GM12878 (cell line): ENCODE measurements at regions not wholly inside any gene's neighbourhood (a gene's known extent, or its start where the extent isn't known, plus 50 kb on each side); places are given as distances from the start of the nearest gene placed in this dataset.
A peak's percentile ranks its signal among the peaks of the same experiment; 100 is the strongest.

Experiments
- ATF2 ChIP-seq: IDR thresholded peaks from 2 replicates; pipeline ENCODE4 v1.6.1; 2012; ENCODE audit warnings: low read length, inconsistent platforms
- BMI1 ChIP-seq: fragments of 450-650 bp; IDR thresholded peaks from 2 replicates; pipeline ENCODE4 v1.6.1; 2016; ENCODE audit warnings: mild to moderate bottlenecking, moderate library complexity, borderline replicate concordance
- CBFB ChIP-seq: IDR thresholded peaks from 2 replicates; pipeline ENCODE4 v1.6.1; 2016; ENCODE audit warnings: antibody characterized with exemption, low read depth
- EED ChIP-seq: sonication (generic); IDR thresholded peaks from 2 replicates; pipeline ENCODE4 v1.6.1; 2016; ENCODE audit warnings: antibody characterized with exemption, low read depth
- HCFC1 ChIP-seq: fragments of 150-350 bp; IDR thresholded peaks from 2 replicates; pipeline ENCODE4 v1.6.1; 2014; ENCODE audit warnings: low read length
- HDAC6 ChIP-seq: fragments of 200-600 bp; sonication (generic); IDR thresholded peaks from one replicate; pipeline ENCODE4 v1.8.0; 2017; ENCODE audit warnings: antibody characterized with exemption; ENCODE audit not compliant: unreplicated experiment
- HSF1 ChIP-seq: fragments of 150-350 bp; IDR thresholded peaks from 2 replicates; pipeline ENCODE4 v1.6.1; 2014; ENCODE audit warnings: mild to moderate bottlenecking, low read depth, low read length
- IKZF1 ChIP-seq: fragments of 450-650 bp; conservative IDR thresholded peaks from 2 replicates; pipeline ENCODE4 v1.6.1; 2017; ENCODE audit warnings: antibody characterized with exemption, mild to moderate bottlenecking
- KDM1A ChIP-seq: fragments of 200-600 bp; sonication (generic); IDR thresholded peaks from 2 replicates; pipeline ENCODE4 v1.6.1; 2016; ENCODE audit warnings: borderline replicate concordance
- MEF2B ChIP-seq: fragments of 450-650 bp; IDR thresholded peaks from 2 replicates; pipeline ENCODE4 v1.6.1; 2018; ENCODE audit warnings: mild to moderate bottlenecking, moderate library complexity; ENCODE audit not compliant: partially characterized antibody, poor library complexity, severe bottlenecking
- MTA3 ChIP-seq: IDR thresholded peaks from 2 replicates; pipeline ENCODE4 v1.6.1; 2012; ENCODE audit warnings: low read length, inconsistent platforms, borderline replicate concordance
- NFYB ChIP-seq: IDR thresholded peaks from 2 replicates; pipeline ENCODE4 v1.6.1; 2011; ENCODE audit warnings: low read depth, mild to moderate bottlenecking, low read length, improper control_type of control experiment, moderate library complexity; ENCODE audit not compliant: insufficient read depth
- PBX3 ChIP-seq: IDR thresholded peaks from 2 replicates; pipeline ENCODE4 v1.6.1; 2011; ENCODE audit warnings: mild to moderate bottlenecking, low read depth, low read length, moderate library complexity; ENCODE audit not compliant: insufficient replicate concordance
- PKNOX1 ChIP-seq: fragments of 450-650 bp; IDR thresholded peaks from 2 replicates; pipeline ENCODE4 v1.6.1; 2016; ENCODE audit warnings: mild to moderate bottlenecking
- RCOR1 ChIP-seq: conservative IDR thresholded peaks from 2 replicates; pipeline ENCODE4 v1.6.1; 2012; ENCODE audit warnings: low read depth, low read length, improper control_type of control experiment
- STAT1 ChIP-seq: fragments of 450-650 bp; conservative IDR thresholded peaks from 2 replicates; pipeline ENCODE4 v1.6.1; 2014; ENCODE audit warnings: antibody characterized with exemption, mild to moderate bottlenecking
- SUPT20H ChIP-seq: IDR thresholded peaks from 2 replicates; pipeline ENCODE4 v1.6.1; 2011; ENCODE audit warnings: low read depth, mild to moderate bottlenecking, low read length, moderate library complexity, borderline replicate concordance; ENCODE audit not compliant: control insufficient read depth
- SUZ12 ChIP-seq: fragments of 200-600 bp; sonication (generic); IDR thresholded peaks from one replicate; pipeline ENCODE4 v1.6.1; 2018; ENCODE audit warnings: antibody characterized with exemption, mild to moderate bottlenecking; ENCODE audit not compliant: unreplicated experiment
- TAF1 ChIP-seq: IDR thresholded peaks from 2 replicates; pipeline ENCODE4 v1.6.1; 2011; ENCODE audit warnings: mild to moderate bottlenecking, low read depth, low read length, borderline replicate concordance
- TBL1XR1 ChIP-seq: IDR thresholded peaks from 2 replicates; pipeline ENCODE4 v1.6.1; 2012; ENCODE audit warnings: low read depth, low read length, improper control_type of control experiment
- WRNIP1 ChIP-seq: IDR thresholded peaks from 2 replicates; pipeline ENCODE4 v1.6.1; 2011; ENCODE audit warnings: low read depth, low read length, improper control_type of control experiment, borderline replicate concordance
- ZSCAN29 ChIP-seq: fragments of 450-650 bp; IDR thresholded peaks from 2 replicates; pipeline ENCODE4 v1.6.1; 2017; ENCODE audit warnings: mild to moderate bottlenecking, moderate library complexity
- ZZZ3 ChIP-seq: IDR thresholded peaks from 2 replicates; pipeline ENCODE4 v1.6.1; 2011; ENCODE audit warnings: low read depth; ENCODE audit not compliant: control insufficient read depth, insufficient read length
- TF ChIP-seq, protein P1 (sequence below): fragments of 450-650 bp; formaldehyde crosslinking; IDR thresholded peaks from 2 replicates; pipeline ENCODE4 v1.4.0; 2020; ENCODE audit warnings: mild to moderate bottlenecking, moderate library complexity

DNA sequence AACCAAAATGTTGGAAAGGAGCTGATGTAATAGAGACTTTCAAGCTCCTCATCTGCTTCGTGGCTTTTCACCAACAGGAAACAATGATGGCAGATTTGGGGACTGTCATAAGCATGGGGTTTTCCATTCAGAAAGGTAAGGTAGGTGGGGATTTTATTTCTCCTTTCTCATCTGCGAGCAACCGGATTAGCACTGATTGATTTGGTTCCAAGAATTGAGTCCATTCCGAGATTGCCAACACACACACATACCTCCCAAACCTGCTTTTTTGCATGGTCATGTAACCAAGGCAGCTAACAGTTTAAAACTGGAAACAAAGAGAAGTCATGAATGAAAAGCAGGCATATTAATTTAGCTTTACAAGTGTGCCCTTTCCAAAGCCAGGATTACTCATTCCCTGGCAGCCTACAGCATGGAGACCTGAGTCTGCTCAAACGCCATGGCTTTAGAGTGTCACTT, 63.0 kb upstream of the LNX1 start (continued):
- TF ChIP-seq, protein P1, sequence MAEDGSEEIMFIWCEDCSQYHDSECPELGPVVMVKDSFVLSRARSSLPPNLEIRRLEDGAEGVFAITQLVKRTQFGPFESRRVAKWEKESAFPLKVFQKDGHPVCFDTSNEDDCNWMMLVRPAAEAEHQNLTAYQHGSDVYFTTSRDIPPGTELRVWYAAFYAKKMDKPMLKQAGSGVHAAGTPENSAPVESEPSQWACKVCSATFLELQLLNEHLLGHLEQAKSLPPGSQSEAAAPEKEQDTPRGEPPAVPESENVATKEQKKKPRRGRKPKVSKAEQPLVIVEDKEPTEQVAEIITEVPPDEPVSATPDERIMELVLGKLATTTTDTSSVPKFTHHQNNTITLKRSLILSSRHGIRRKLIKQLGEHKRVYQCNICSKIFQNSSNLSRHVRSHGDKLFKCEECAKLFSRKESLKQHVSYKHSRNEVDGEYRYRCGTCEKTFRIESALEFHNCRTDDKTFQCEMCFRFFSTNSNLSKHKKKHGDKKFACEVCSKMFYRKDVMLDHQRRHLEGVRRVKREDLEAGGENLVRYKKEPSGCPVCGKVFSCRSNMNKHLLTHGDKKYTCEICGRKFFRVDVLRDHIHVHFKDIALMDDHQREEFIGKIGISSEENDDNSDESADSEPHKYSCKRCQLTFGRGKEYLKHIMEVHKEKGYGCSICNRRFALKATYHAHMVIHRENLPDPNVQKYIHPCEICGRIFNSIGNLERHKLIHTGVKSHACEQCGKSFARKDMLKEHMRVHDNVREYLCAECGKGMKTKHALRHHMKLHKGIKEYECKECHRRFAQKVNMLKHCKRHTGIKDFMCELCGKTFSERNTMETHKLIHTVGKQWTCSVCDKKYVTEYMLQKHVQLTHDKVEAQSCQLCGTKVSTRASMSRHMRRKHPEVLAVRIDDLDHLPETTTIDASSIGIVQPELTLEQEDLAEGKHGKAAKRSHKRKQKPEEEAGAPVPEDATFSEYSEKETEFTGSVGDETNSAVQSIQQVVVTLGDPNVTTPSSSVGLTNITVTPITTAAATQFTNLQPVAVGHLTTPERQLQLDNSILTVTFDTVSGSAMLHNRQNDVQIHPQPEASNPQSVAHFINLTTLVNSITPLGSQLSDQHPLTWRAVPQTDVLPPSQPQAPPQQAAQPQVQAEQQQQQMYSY = no peak
- TF ChIP-seq KDM1A (no peak), ATF2 (no peak), BMI1 (no peak), MEF2B (no peak), CBFB (no peak), NFYB (no peak), ZZZ3 (no peak), RCOR1 (no peak), IKZF1 (peak; percentile 55), SUPT20H (no peak), WRNIP1 (no peak), HDAC6 (no peak), TBL1XR1 (no peak), PBX3 (no peak), HSF1 (no peak), MTA3 (no peak), EED (peak; percentile 60), ZSCAN29 (no peak), TAF1 (no peak), HCFC1 (no peak), PKNOX1 (no peak), SUZ12 (no peak), STAT1 (no peak)
